ENCODE measurements at regions not wholly inside any gene's neighbourhood (a gene's known extent, or its start where the extent isn't known, plus 50 kb on each side); places are given as distances from the start of the nearest gene placed in this dataset.

DNA sequence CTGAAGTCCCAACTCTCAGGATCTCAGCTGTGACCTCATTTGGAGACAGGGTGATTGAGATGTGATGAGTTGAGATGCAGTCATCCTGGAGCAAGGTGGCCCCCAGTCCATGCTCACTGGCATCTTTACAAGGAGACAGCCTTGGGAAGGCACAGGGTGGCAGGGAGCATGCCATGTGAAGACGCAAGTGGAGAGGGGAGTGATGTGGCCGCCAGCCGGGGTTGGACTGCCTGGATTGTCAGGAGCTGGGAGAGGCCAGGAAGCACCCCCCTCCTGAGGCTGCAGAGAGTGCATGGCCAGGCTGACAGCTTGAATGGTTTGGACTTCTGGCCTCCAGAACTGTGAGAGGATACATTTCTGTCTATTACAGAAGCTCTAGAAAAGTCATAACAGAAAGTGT is 194.4 kb downstream of the UQCRFS1 start:
- H4K20me1 ChIP-seq (ENCODE audit: control insufficient read depth, insufficient read depth, insufficient read length): no peaks in the 10 kb centered on the region
- no peak overlapping the region for H3T11ph ChIP-seq (ENCODE audit: low read length)
- no peak overlapping the region for H2BK5ac ChIP-seq (ENCODE audit: insufficient read length, low read length)
- H3K79me1 ChIP-seq (ENCODE audit: insufficient read depth, low read depth, low read length, poor library complexity, severe bottlenecking): no peaks in the 10 kb centered on the region
- no peak overlapping the region for H3K4me3 Mint-ChIP-seq
- H3K9ac ChIP-seq (ENCODE audit: extremely low read depth, insufficient read length, low read length): no peak overlapping the region
- no peak overlapping the region for H2BK20ac ChIP-seq (ENCODE audit: low read depth, low read length, poor library complexity, severe bottlenecking)
- peaks cover 37% of the 10 kb centered on the region for H3K27me3 Mint-ChIP-seq (ENCODE audit: low read depth)
- H3K18ac ChIP-seq (ENCODE audit: insufficient read length, low read depth, low read length): no peak overlapping the region
- WGBS (ENCODE audit: extremely low coverage, insufficient read length, low lambda C conversion rate): no CpG with 5 or more reads among the region's 3 CpGs
- H3K23me2 ChIP-seq (ENCODE audit: insufficient read length, low read depth, low read length, poor library complexity, severe bottlenecking): no peaks in the 10 kb centered on the region
- H3K4me1 Mint-ChIP-seq: peaks cover 14 to 27% of the 10 kb centered on the region in 2 experiments
- DNase-seq: no peak
- no peak overlapping the region for H3K4me2 ChIP-seq (ENCODE audit: insufficient read depth, insufficient read length, low read length)
- H3K23ac ChIP-seq (ENCODE audit: insufficient read length, low read depth, low read length): no peak overlapping the region
- H2BK120ac ChIP-seq (ENCODE audit: low read depth, low read length, poor library complexity, severe bottlenecking): no peak overlapping the region
- H3K56ac ChIP-seq (ENCODE audit: insufficient read length, low read depth, low read length): no peak overlapping the region
- no peaks in the 10 kb centered on the region for H3K4me1 ChIP-seq (ENCODE audit: insufficient read depth, low read length)
- no peak for TF ChIP-seq CTCF (conservative IDR thresholded peaks at IDR 0.05)
- no peak overlapping the region for H4K8ac ChIP-seq (replicated peaks; ENCODE audit: insufficient read length, low read depth, low read length)
- H4K91ac ChIP-seq (ENCODE audit: insufficient read length, low read depth, low read length): no peak overlapping the region
- H2AK5ac ChIP-seq (ENCODE audit: insufficient read length, low read length): no peak overlapping the region
- no peaks in the 10 kb centered on the region for H3K9me3 ChIP-seq (ENCODE audit: control insufficient read depth, low read depth, low read length)
- no peaks in the 10 kb centered on the region for H3K36me3 Mint-ChIP-seq (ENCODE audit: insufficient read depth in 1 of 3, low read depth in 3 of 3)
- H3K4ac ChIP-seq (ENCODE audit: low read depth, low read length): no peak overlapping the region
- no peaks in the 10 kb centered on the region; a peak in 1 of 5 replicates for H3K9me3 Mint-ChIP-seq
- no peak overlapping the region for H3K27ac ChIP-seq (ENCODE audit: insufficient read length, low read depth, low read length)
- H4K5ac ChIP-seq (ENCODE audit: insufficient read length, low read depth, low read length): no peak overlapping the region
- H3K27ac Mint-ChIP-seq: no peak overlapping the region
- H3K79me2 ChIP-seq (ENCODE audit: insufficient read depth, low read length): no peaks in the 10 kb centered on the region
- H3K14ac ChIP-seq (ENCODE audit: insufficient read depth, low read length): no peak overlapping the region; the same call in 1 of the 2 replicates
- H3K27me3 ChIP-seq (ENCODE audit: insufficient read depth, low read length): no peaks in the 10 kb centered on the region; the same call in 1 of the 2 replicates
- H2AFZ ChIP-seq (ENCODE audit: low read length): no peak overlapping the region
- no peak overlapping the region for H2BK15ac ChIP-seq (ENCODE audit: low read depth, low read length)
- H2BK12ac ChIP-seq (ENCODE audit: insufficient read length, low read depth, low read length): no peak overlapping the region
